GM18867 (cell line): ENCODE measurements at regions not wholly inside any gene's neighbourhood (a gene's known extent, or its start where the extent isn't known, plus 50 kb on each side); places are given as distances from the start of the nearest gene placed in this dataset.
A peak's percentile ranks its signal among the peaks of the same experiment; 100 is the strongest.

Source experiments
- ATAC-seq: cut with Tn5 transposase; IDR thresholded peaks from one replicate; pipeline ENCODE4 v1.9.1; 2021; ENCODE audit warnings: mild to moderate bottlenecking, moderate library complexity; ENCODE audit not compliant: unreplicated experiment

- no peak for ATAC-seq
Measured at GRCh38 chr1:213371847-213372619, 321.0 kb downstream of the RPS6KC1 start.

- ATAC-seq, result peak; percentile 92
Measured at GRCh38 chr1:213374369-213374768, 323.3 kb downstream of the RPS6KC1 start.

GRCh38 chr1:213375002-213375401 is 324.0 kb downstream of the RPS6KC1 start:
- no peak for ATAC-seq

GRCh38 chr1:213376862-213377372 is 325.9 kb downstream of the RPS6KC1 start:
- no peak for ATAC-seq

GRCh38 chr1:213380865-213381264 is 329.8 kb downstream of the RPS6KC1 start:
- ATAC-seq, result no peak

GRCh38 chr1:213381572-213382084 is 330.6 kb downstream of the RPS6KC1 start:
- no peak for ATAC-seq

GRCh38 chr1:213383465-213383864 is 332.4 kb downstream of the RPS6KC1 start:
- ATAC-seq, result no peak

- no peak for ATAC-seq
Measured at GRCh38 chr1:213385201-213385600, 334.2 kb downstream of the RPS6KC1 start.

- no peak for ATAC-seq
Measured at GRCh38 chr1:213385806-213386324, 334.8 kb downstream of the RPS6KC1 start.

- ATAC-seq, result no peak
Measured at GRCh38 chr1:213387380-213388015, 336.5 kb downstream of the RPS6KC1 start.

- no peak for ATAC-seq
Measured at GRCh38 chr1:213388199-213388598, 337.2 kb downstream of the RPS6KC1 start.

GRCh38 chr1:213389061-213389581 is 338.1 kb downstream of the RPS6KC1 start:
- no peak for ATAC-seq

GRCh38 chr1:213391445-213391844 is 340.4 kb downstream of the RPS6KC1 start:
- ATAC-seq, result no peak

- ATAC-seq, result no peak
Measured at GRCh38 chr1:213393860-213394259, 342.8 kb downstream of the RPS6KC1 start.

- ATAC-seq, result no peak
Measured at GRCh38 chr1:213394837-213395236, 343.8 kb downstream of the RPS6KC1 start.

- ATAC-seq, result no peak
Measured at GRCh38 chr1:213397638-213398037, 346.6 kb downstream of the RPS6KC1 start.

GRCh38 chr1:213399695-213400094 is 348.7 kb downstream of the RPS6KC1 start:
- no peak for ATAC-seq

GRCh38 chr1:213409208-213409631 is 358.2 kb downstream of the RPS6KC1 start:
- ATAC-seq, result no peak

GRCh38 chr1:213409971-213410370 is 358.9 kb downstream of the RPS6KC1 start:
- ATAC-seq, result no peak

GRCh38 chr1:213414346-213414745 is 363.3 kb downstream of the RPS6KC1 start:
- no peak for ATAC-seq

- no peak for ATAC-seq
Measured at GRCh38 chr1:213414911-213415310, 363.9 kb downstream of the RPS6KC1 start.
